ENCODE measurements at regions not wholly inside any gene's neighbourhood (a gene's known extent, or its start where the extent isn't known, plus 50 kb on each side); places are given as distances from the start of the nearest gene placed in this dataset.
"Not testable (repeated sequence)": the region's sequence is repeated elsewhere in the genome, so short reads cannot be mapped to it uniquely, and the experiment has no call there.

- no peak overlapping the region for H3K4me3 ChIP-seq (ENCODE audit: control insufficient read depth, low read depth, low read length)
- DNase-seq (ENCODE audit: low read depth) = no peak
- no peak for TF ChIP-seq CTCF (conservative IDR thresholded peaks at IDR 0.05; ENCODE audit: control insufficient read depth, insufficient read depth, low read depth, low read length)
Observed at GRCh38 chr4:164095313-164096110, 601.0 kb downstream of the TMA16 start.

- H3K4me3 ChIP-seq (ENCODE audit: control insufficient read depth, low read depth, low read length) = no peak overlapping the region
- TF ChIP-seq CTCF (conservative IDR thresholded peaks at IDR 0.05; ENCODE audit: control insufficient read depth, insufficient read depth, low read depth, low read length) = no peak
- no peak for DNase-seq (ENCODE audit: low read depth)
Observed at GRCh38 chr4:164096766-164097518, 602.5 kb downstream of the TMA16 start.

GRCh38 chr4:164100741-164101365, 606.4 kb downstream of the TMA16 start:
- H3K4me3 ChIP-seq (ENCODE audit: control insufficient read depth, low read depth, low read length); DNase-seq (ENCODE audit: low read depth): not testable (repeated sequence)

- no peak for TF ChIP-seq CTCF (conservative IDR thresholded peaks at IDR 0.05; ENCODE audit: control insufficient read depth, insufficient read depth, low read depth, low read length)
- DNase-seq (ENCODE audit: low read depth) = no peak
- H3K4me3 ChIP-seq (ENCODE audit: control insufficient read depth, low read depth, low read length) = no peak overlapping the region
Observed at GRCh38 chr4:164108971-164109370, 614.5 kb downstream of the TMA16 start.

GRCh38 chr4:164109503-164109902, 615.0 kb downstream of the TMA16 start:
- DNase-seq (ENCODE audit: low read depth) = no peak
- no peak for TF ChIP-seq CTCF (conservative IDR thresholded peaks at IDR 0.05; ENCODE audit: control insufficient read depth, insufficient read depth, low read depth, low read length)
- no peak overlapping the region for H3K4me3 ChIP-seq (ENCODE audit: control insufficient read depth, low read depth, low read length)

- H3K4me3 ChIP-seq (ENCODE audit: control insufficient read depth, low read depth, low read length) = no peak overlapping the region
- TF ChIP-seq CTCF (conservative IDR thresholded peaks at IDR 0.05; ENCODE audit: control insufficient read depth, insufficient read depth, low read depth, low read length) = no peak
- DNase-seq (ENCODE audit: low read depth) = no peak
Observed at GRCh38 chr4:164115236-164115635, 620.7 kb downstream of the TMA16 start.

- no peak for TF ChIP-seq CTCF (conservative IDR thresholded peaks at IDR 0.05; ENCODE audit: control insufficient read depth, insufficient read depth, low read depth, low read length)
- no peak for DNase-seq (ENCODE audit: low read depth)
- H3K4me3 ChIP-seq (ENCODE audit: control insufficient read depth, low read depth, low read length) = no peak overlapping the region
Observed at GRCh38 chr4:164116286-164116685, 621.8 kb downstream of the TMA16 start.

Data from fibroblast of mammary gland (primary cell).